GM12864 (cell line): ENCODE measurements at regions not wholly inside any gene's neighbourhood (a gene's known extent, or its start where the extent isn't known, plus 50 kb on each side); places are given as distances from the start of the nearest gene placed in this dataset.
"Not testable (repeated sequence)": the region's sequence is repeated elsewhere in the genome, so short reads cannot be mapped to it uniquely, and the experiment has no call there.

Source experiments
- DNase-seq: peaks from one replicate; pipeline ENCODE4 v3.0.0-alpha.2; 2011; ENCODE audit warnings: low read depth
- H3K4me3 ChIP-seq: 2 replicates; pipeline ENCODE4 v1.5.1; 2011; ENCODE audit warnings: mild to moderate bottlenecking, low read depth, low read length, control low read depth
- CTCF ChIP-seq: IDR thresholded peaks from 2 replicates; pipeline ENCODE4 v1.5.1; 2011; ENCODE audit warnings: low read depth, mild to moderate bottlenecking, moderate library complexity, low read length, control low read depth, inconsistent platforms; ENCODE audit errors: missing control alignments

GRCh38 chr16:58859958-58860669, 126.0 kb upstream of the GOT2 start:
- no peak for DNase-seq
- no peak for TF ChIP-seq CTCF

GRCh38 chr16:58858577-58858976, 124.5 kb upstream of the GOT2 start:
- not testable (repeated sequence) for H3K4me3 ChIP-seq

More at GRCh38 chr16:58859958-58860669, 126.0 kb upstream of the GOT2 start:
- H3K4me3 ChIP-seq = no peak overlapping the region

GRCh38 chr16:58855291-58855863, 121.3 kb upstream of the GOT2 start:
- no peak for DNase-seq
- no peak for TF ChIP-seq CTCF
- no peak overlapping the region for H3K4me3 ChIP-seq

More at GRCh38 chr16:58858577-58858976, 124.5 kb upstream of the GOT2 start:
- DNase-seq = not testable (repeated sequence)

- TF ChIP-seq CTCF = no peak
- no peak overlapping the region for H3K4me3 ChIP-seq
- no peak for DNase-seq
These were observed 120.0 kb upstream of the GOT2 start for GRCh38 chr16:58853854-58854791.

GRCh38 chr16:58850678-58851020, 116.5 kb upstream of the GOT2 start:
- no peak overlapping the region for H3K4me3 ChIP-seq
- no peak for DNase-seq
- TF ChIP-seq CTCF = no peak

- TF ChIP-seq CTCF = no peak
- no peak overlapping the region for H3K4me3 ChIP-seq
- DNase-seq = no peak
These were observed 116.0 kb upstream of the GOT2 start for GRCh38 chr16:58850019-58850677.

- no peak for DNase-seq
- H3K4me3 ChIP-seq = no peak overlapping the region
- no peak for TF ChIP-seq CTCF
These were observed 114.5 kb upstream of the GOT2 start for GRCh38 chr16:58848662-58849002.
